ENCODE measurements at regions not wholly inside any gene's neighbourhood (a gene's known extent, or its start where the extent isn't known, plus 50 kb on each side); places are given as distances from the start of the nearest gene placed in this dataset.
"Not testable (repeated sequence)": the region's sequence is repeated elsewhere in the genome, so short reads cannot be mapped to it uniquely, and the experiment has no call there.

GRCh38 chr1:145500251-145500650 lies 74.8 kb upstream of the NBPF20 start:
- TF ChIP-seq CTCF, EZH2 (IDR thresholded peaks at IDR 0.05): not testable (repeated sequence)

Measured in neural progenitor cell (in vitro differentiated cells).